Parathyroid adenoma (tissue), 2 donors: ENCODE measurements at regions not wholly inside any gene's neighbourhood (a gene's known extent, or its start where the extent isn't known, plus 50 kb on each side); places are given as distances from the start of the nearest gene placed in this dataset.
"Not testable (repeated sequence)": the region's sequence is repeated elsewhere in the genome, so short reads cannot be mapped to it uniquely, and the experiment has no call there.

Source experiments
- H2AFZ ChIP-seq: fragments of 300-600 bp; sonication (generic); one replicate; pipeline ENCODE4 v1.7.0; 2017; ENCODE audit warnings: antibody characterized with exemption, mild to moderate bottlenecking
- H3K27ac ChIP-seq: fragments of 300-600 bp; sonication (generic); one replicate; pipeline ENCODE4 v1.7.0; 2017
- H3K27me3 ChIP-seq: fragments of 300-600 bp; sonication (generic); one replicate; pipeline ENCODE4 v1.7.0; 2017; ENCODE audit warnings: low read length; ENCODE audit not compliant: control insufficient read depth, insufficient read depth
- H3K36me3 ChIP-seq: fragments of 300-600 bp; sonication (generic); one replicate; pipeline ENCODE4 v1.7.0; 2017; ENCODE audit warnings: low read length; ENCODE audit not compliant: control insufficient read depth, insufficient read depth
- H3K4me1 ChIP-seq: fragments of 300-600 bp; sonication (generic); one replicate; pipeline ENCODE4 v1.7.0; 2017; ENCODE audit warnings: control low read depth
- H3K4me2 ChIP-seq: fragments of 300-600 bp; sonication (generic); one replicate; pipeline ENCODE4 v1.7.0; 2017; ENCODE audit warnings: low read length
- H3K4me3 ChIP-seq: fragments of 300-600 bp; sonication (generic); one replicate; pipeline ENCODE4 v1.7.0; 2017; ENCODE audit warnings: low read depth, low read length
- H3K79me2 ChIP-seq: fragments of 300-600 bp; sonication (generic); one replicate; pipeline ENCODE4 v1.7.0; 2017; ENCODE audit warnings: control low read depth
- H3K9ac ChIP-seq: fragments of 300-600 bp; sonication (generic); one replicate; pipeline ENCODE4 v1.7.0; 2017; ENCODE audit warnings: mild to moderate bottlenecking
- H3K9me3 ChIP-seq: fragments of 300-600 bp; sonication (generic); one replicate; pipeline ENCODE4 v1.7.0; 2017; ENCODE audit warnings: low read length; ENCODE audit not compliant: control insufficient read depth
- CTCF ChIP-seq: fragments of 300-600 bp; sonication (generic); IDR thresholded peaks from one replicate; pipeline ENCODE4 v1.7.0; 2017; ENCODE audit warnings: antibody characterized with exemption, mild to moderate bottlenecking
- donor health status: primary hyperparathyroidism.

GRCh38 chr4:158090323-158090722, 82.5 kb downstream of the GASK1B start:
- Histone ChIP-seq H3K4me1 (no peaks in the 10 kb centered on the region), H3K27ac (no peak overlapping the region), H3K4me2 (no peak overlapping the region), H2AFZ (no peak overlapping the region), H3K27me3 (no peaks in the 10 kb centered on the region), H3K9me3 (no peaks in the 10 kb centered on the region), H3K79me2 (no peaks in the 10 kb centered on the region), H3K4me3 (no peak overlapping the region), H3K36me3 (no peaks in the 10 kb centered on the region), H3K9ac (no peak overlapping the region)
- TF ChIP-seq CTCF, result no peak

GRCh38 chr4:158089897-158090296, 82.9 kb downstream of the GASK1B start:
- H3K4me2 ChIP-seq, H3K27me3 ChIP-seq, H3K36me3 ChIP-seq, H3K79me2 ChIP-seq, H3K9me3 ChIP-seq, H3K9ac ChIP-seq, H2AFZ ChIP-seq, H3K27ac ChIP-seq, H3K4me3 ChIP-seq, H3K4me1 ChIP-seq: not testable (repeated sequence)

- Histone ChIP-seq H3K4me3 (no peak overlapping the region), H3K4me2 (no peak overlapping the region), H3K9me3 (no peaks in the 10 kb centered on the region), H3K27ac (no peak overlapping the region), H3K9ac (no peak overlapping the region), H2AFZ (no peak overlapping the region), H3K27me3 (no peaks in the 10 kb centered on the region), H3K36me3 (no peaks in the 10 kb centered on the region), H3K79me2 (no peaks in the 10 kb centered on the region), H3K4me1 (no peaks in the 10 kb centered on the region)
- no peak for TF ChIP-seq CTCF
Measured at GRCh38 chr4:158080354-158080753, 92.5 kb downstream of the GASK1B start.

- no peak for TF ChIP-seq CTCF
- Histone ChIP-seq H3K9ac (no peak overlapping the region), H3K4me1 (no peaks in the 10 kb centered on the region), H3K4me2 (no peak overlapping the region), H3K9me3 (no peaks in the 10 kb centered on the region), H3K36me3 (no peaks in the 10 kb centered on the region), H3K79me2 (no peaks in the 10 kb centered on the region), H3K27ac (no peak overlapping the region), H3K4me3 (no peak overlapping the region), H2AFZ (no peak overlapping the region), H3K27me3 (no peaks in the 10 kb centered on the region)
Measured at GRCh38 chr4:158079661-158080060, 93.2 kb downstream of the GASK1B start.

- Histone ChIP-seq H3K36me3 (no peaks in the 10 kb centered on the region), H3K79me2 (no peaks in the 10 kb centered on the region), H2AFZ (no peak overlapping the region), H3K27me3 (no peaks in the 10 kb centered on the region), H3K9ac (no peak overlapping the region), H3K9me3 (no peaks in the 10 kb centered on the region), H3K27ac (no peak overlapping the region), H3K4me2 (no peak overlapping the region), H3K4me3 (no peak overlapping the region), H3K4me1 (no peaks in the 10 kb centered on the region)
- TF ChIP-seq CTCF, result no peak
Measured at GRCh38 chr4:158077835-158078234, 95.0 kb downstream of the GASK1B start.
